OCI-LY7 (cell line): ENCODE measurements at regions not wholly inside any gene's neighbourhood (a gene's known extent, or its start where the extent isn't known, plus 50 kb on each side); places are given as distances from the start of the nearest gene placed in this dataset.

Experiments
- BruUV-seq: library from RNA; stranded (reverse); fragments of 400-500 nt; replicated peaks from 2 replicates; lab custom pipeline; 2021; lab: Mats Ljungman, UMichigan
- CTCF ChIA-PET: fragments of 300-600 bp; sonication (Branson Sonifier 250); formaldehyde crosslinking; loops from one replicate; lab custom pipeline; 2022; ENCODE audit warnings: antibody characterized with exemption; ENCODE audit not compliant: unreplicated experiment; lab: Charles Lee
- POLR2A ChIA-PET: fragments of 300-600 bp; sonication (Branson Sonifier 250); formaldehyde crosslinking; loops from one replicate; lab custom pipeline; 2022; ENCODE audit warnings: antibody characterized with exemption; lab: Charles Lee
- DNase-seq: peaks from one replicate; pipeline ENCODE4 v3.0.0-alpha.2; 2015; ENCODE audit warnings: low spot score
- H2AFZ ChIP-seq: fragments of 200-600 bp; sonication (generic), shearing (Covaris generic); 2 replicates; pipeline ENCODE4 v1.6.1; 2014; ENCODE audit warnings: mild to moderate bottlenecking, antibody characterized with exemption, low read length, moderate library complexity
- H3K27ac ChIP-seq: fragments of 200-600 bp; sonication (generic); 2 replicates; pipeline ENCODE4 v1.5.1; 2014; ENCODE audit warnings: mixed run types, low read depth, mild to moderate bottlenecking, moderate library complexity, low read length, inconsistent platforms; ENCODE audit not compliant: poor library complexity, severe bottlenecking
- H3K36me3 ChIP-seq: fragments of 200-600 bp; sonication (generic); 2 replicates; pipeline ENCODE4 v1.6.1; 2014; ENCODE audit warnings: mild to moderate bottlenecking, antibody characterized with exemption, low read length, moderate library complexity, mixed read lengths; ENCODE audit not compliant: insufficient read depth
- H3K4me1 ChIP-seq: fragments of 200-600 bp; sonication (generic); 2 replicates; pipeline ENCODE4 v1.5.1; 2014; ENCODE audit warnings: mild to moderate bottlenecking, low read length; ENCODE audit not compliant: insufficient read depth, poor library complexity, severe bottlenecking
- H3K4me2 ChIP-seq: fragments of 200-600 bp; sonication (generic); 2 replicates; pipeline ENCODE4 v1.6.1; 2014; ENCODE audit warnings: mild to moderate bottlenecking, low read length
- H3K4me3 ChIP-seq: fragments of 200-600 bp; sonication (generic); 2 replicates; pipeline ENCODE4 v1.5.1; 2014; ENCODE audit warnings: mild to moderate bottlenecking, low read depth, low read length; ENCODE audit not compliant: poor library complexity, severe bottlenecking
- H3K79me2 ChIP-seq: fragments of 200-600 bp; sonication (generic); 2 replicates; pipeline ENCODE4 v1.6.1; 2016; ENCODE audit warnings: low read depth, mild to moderate bottlenecking, low read length, moderate library complexity, mixed read lengths; ENCODE audit not compliant: insufficient read depth
- H3K9me2 ChIP-seq: fragments of 200-600 bp; sonication (generic); 2 replicates; pipeline ENCODE4 v1.6.1; 2016; ENCODE audit warnings: mild to moderate bottlenecking, low read length, mixed read lengths; ENCODE audit not compliant: insufficient read depth
- H3K9me3 ChIP-seq: fragments of 200-600 bp; sonication (generic); 2 replicates; pipeline ENCODE4 v1.6.1; 2014; ENCODE audit warnings: mild to moderate bottlenecking, mixed run types, low read length, mixed read lengths
- H4K20me1 ChIP-seq: fragments of 200-600 bp; sonication (generic); 2 replicates; pipeline ENCODE4 v1.6.1; 2014; ENCODE audit warnings: mild to moderate bottlenecking, antibody characterized with exemption, low read length, moderate library complexity, mixed read lengths; ENCODE audit not compliant: insufficient read depth
- CTCF ChIP-seq: fragments of 200-600 bp; sonication (generic); conservative IDR thresholded peaks from 2 replicates; pipeline ENCODE4 v1.5.1; 2014; ENCODE audit warnings: mild to moderate bottlenecking, antibody characterized with exemption, low read length, moderate library complexity, mixed read lengths
- EZH2phosphoT487 ChIP-seq: fragments of 200-600 bp; sonication (generic); IDR thresholded peaks from 2 replicates; pipeline ENCODE4 v1.6.1; 2018; ENCODE audit warnings: low read depth, borderline replicate concordance, mild to moderate bottlenecking, mixed run types, antibody characterized with exemption, low read length, moderate library complexity, mixed read lengths
- intact Hi-C: fragments of 100-400 bp; cut with micrococcal nuclease; formaldehyde crosslinking; loops from one replicate; pipeline ENCODE4 v1.10.0; 2022; ENCODE audit not compliant: unreplicated experiment

- ChIA-PET POLR2A (no interaction called here), CTCF (no interaction called here)
- H3K9me2 ChIP-seq, result no peaks in the 10 kb centered on the region
- H2AFZ ChIP-seq, result no peak overlapping the region
- no peaks in the 10 kb centered on the region for H3K79me2 ChIP-seq
- H3K27ac ChIP-seq, result no peak overlapping the region
- no peaks in the 10 kb centered on the region for H4K20me1 ChIP-seq
- H3K4me1 ChIP-seq, result no peaks in the 10 kb centered on the region
- no TSS peak for BruUV-seq
- H3K4me3 ChIP-seq, result no peak overlapping the region
- no peaks in the 10 kb centered on the region for H3K36me3 ChIP-seq
- peaks cover 6% of the 10 kb centered on the region; the same call in 1 of the 2 replicates for H3K9me3 ChIP-seq
- no peak for DNase-seq
- H3K4me2 ChIP-seq, result no peak overlapping the region
- no peak for TF ChIP-seq EZH2phosphoT487
- no peak for TF ChIP-seq CTCF
- intact Hi-C loops, result no loop called here
Measured at GRCh38 chr11:98434296-98434695, 586.5 kb upstream of the CNTN5 start.

- ChIA-PET CTCF (no interaction called here), POLR2A (no interaction called here)
- H3K4me1 ChIP-seq, result no peaks in the 10 kb centered on the region
- no peak for DNase-seq
- no peak overlapping the region for H3K27ac ChIP-seq
- H3K36me3 ChIP-seq, result no peaks in the 10 kb centered on the region
- no TSS peak for BruUV-seq
- TF ChIP-seq EZH2phosphoT487, result no peak
- no peak for TF ChIP-seq CTCF
- H3K4me3 ChIP-seq, result no peak overlapping the region
- no peaks in the 10 kb centered on the region for H4K20me1 ChIP-seq
- intact Hi-C loops, result no loop called here
- H3K79me2 ChIP-seq, result no peaks in the 10 kb centered on the region
- no peak overlapping the region for H2AFZ ChIP-seq
- no peaks in the 10 kb centered on the region for H3K9me3 ChIP-seq
- no peak overlapping the region for H3K4me2 ChIP-seq
- no peaks in the 10 kb centered on the region for H3K9me2 ChIP-seq
Measured at GRCh38 chr11:98453378-98453777, 567.4 kb upstream of the CNTN5 start.

GRCh38 chr11:98455500-98456307 lies 565.0 kb upstream of the CNTN5 start:
- intact Hi-C loops, result no loop called here
- DNase-seq, result no peak
- Histone ChIP-seq H3K9me3 (no peaks in the 10 kb centered on the region), H3K9me2 (no peaks in the 10 kb centered on the region), H4K20me1 (no peaks in the 10 kb centered on the region), H2AFZ (no peak overlapping the region), H3K79me2 (no peaks in the 10 kb centered on the region), H3K27ac (no peak overlapping the region), H3K4me3 (no peak overlapping the region), H3K4me2 (no peak overlapping the region), H3K36me3 (no peaks in the 10 kb centered on the region), H3K4me1 (no peaks in the 10 kb centered on the region)
- CTCF ChIA-PET, result no interaction called here
- no TSS peak for BruUV-seq
- TF ChIP-seq EZH2phosphoT487, result no peak
- no peak for TF ChIP-seq CTCF
- POLR2A ChIA-PET, result no interaction called here
